Thyroid gland (tissue), 4 donors: ENCODE measurements at regions not wholly inside any gene's neighbourhood (a gene's known extent, or its start where the extent isn't known, plus 50 kb on each side); places are given as distances from the start of the nearest gene placed in this dataset.

ENCODE experiments used
- POLR2A ChIP-seq, 2 donors: fragments of 450-650 bp; IDR thresholded peaks; one replicate each; pipeline ENCODE4 v1.6.1; 2017; ENCODE audit warnings: antibody characterized with exemption in 2 of 2, mild to moderate bottlenecking in 2 of 2, moderate library complexity in 1 of 2
- TF ChIP-seq, protein P1 (sequence below), 6 experiments: fragments of 200-600 bp in 3 of 6; fragments of 450-650 bp in 3 of 6; sonication (generic) in 3 of 6; IDR thresholded peaks; one replicate each; pipeline ENCODE4 v1.5.1; 2016 to 2019; ENCODE audit warnings: antibody characterized with exemption in 6 of 6, mild to moderate bottlenecking in 2 of 6, inconsistent platforms in 1 of 6, moderate library complexity in 1 of 6

DNA sequence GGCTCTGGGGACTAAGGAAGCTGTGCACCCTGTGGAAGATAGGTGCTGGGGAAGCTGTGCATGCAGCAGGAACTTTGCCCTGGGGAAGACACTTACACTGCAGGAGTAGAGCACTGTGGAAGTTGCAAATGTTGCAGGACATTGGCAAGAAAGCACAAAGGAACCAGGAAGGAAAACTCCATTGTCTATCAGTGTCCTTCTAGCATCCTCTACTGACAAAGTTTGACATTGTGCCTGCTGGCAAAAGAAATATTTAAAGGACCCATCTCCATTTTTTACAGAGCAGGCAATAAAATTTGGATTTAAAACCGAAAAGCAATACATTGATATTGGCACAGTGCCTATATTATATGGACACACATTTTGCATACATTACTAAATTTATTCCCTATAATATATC lies 394.1 kb downstream of the PBX1 start:
- TF ChIP-seq, protein P1, sequence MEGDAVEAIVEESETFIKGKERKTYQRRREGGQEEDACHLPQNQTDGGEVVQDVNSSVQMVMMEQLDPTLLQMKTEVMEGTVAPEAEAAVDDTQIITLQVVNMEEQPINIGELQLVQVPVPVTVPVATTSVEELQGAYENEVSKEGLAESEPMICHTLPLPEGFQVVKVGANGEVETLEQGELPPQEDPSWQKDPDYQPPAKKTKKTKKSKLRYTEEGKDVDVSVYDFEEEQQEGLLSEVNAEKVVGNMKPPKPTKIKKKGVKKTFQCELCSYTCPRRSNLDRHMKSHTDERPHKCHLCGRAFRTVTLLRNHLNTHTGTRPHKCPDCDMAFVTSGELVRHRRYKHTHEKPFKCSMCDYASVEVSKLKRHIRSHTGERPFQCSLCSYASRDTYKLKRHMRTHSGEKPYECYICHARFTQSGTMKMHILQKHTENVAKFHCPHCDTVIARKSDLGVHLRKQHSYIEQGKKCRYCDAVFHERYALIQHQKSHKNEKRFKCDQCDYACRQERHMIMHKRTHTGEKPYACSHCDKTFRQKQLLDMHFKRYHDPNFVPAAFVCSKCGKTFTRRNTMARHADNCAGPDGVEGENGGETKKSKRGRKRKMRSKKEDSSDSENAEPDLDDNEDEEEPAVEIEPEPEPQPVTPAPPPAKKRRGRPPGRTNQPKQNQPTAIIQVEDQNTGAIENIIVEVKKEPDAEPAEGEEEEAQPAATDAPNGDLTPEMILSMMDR (IDR thresholded peaks at IDR 0.05), result no peak
- TF ChIP-seq POLR2A (IDR thresholded peaks at IDR 0.05), result no peak
